Effector memory CD8-positive, alpha-beta T cell (primary cell): ENCODE measurements at regions not wholly inside any gene's neighbourhood (a gene's known extent, or its start where the extent isn't known, plus 50 kb on each side); places are given as distances from the start of the nearest gene placed in this dataset.
"Not testable (repeated sequence)": the region's sequence is repeated elsewhere in the genome, so short reads cannot be mapped to it uniquely, and the experiment has no call there.

Experiments
- ATAC-seq: fragments of 150-1000 bp; cut with Tn5 transposase; replicated peaks from 2 replicates; pipeline ENCODE4 v1.10.0; 2021; ENCODE audit warnings: mild to moderate bottlenecking, moderate library complexity
- DNase-seq, 3 experiments: peaks; one replicate each; pipeline ENCODE4 v3.0.0; 2021
- H3K27ac Mint-ChIP-seq, 2 donors: one replicate each; pipeline ENCODE4 v1.8.0; 2022; ENCODE audit warnings: mild to moderate bottlenecking in 2 of 2, mixed read lengths in 2 of 2, moderate library complexity in 2 of 2
- H3K27me3 Mint-ChIP-seq, 2 donors: one replicate each; pipeline ENCODE4 v1.8.0; 2022; ENCODE audit warnings: mixed read lengths in 2 of 2
- H3K36me3 Mint-ChIP-seq: one replicate; pipeline ENCODE4 v1.8.0; 2022; ENCODE audit warnings: mild to moderate bottlenecking, moderate library complexity, mixed read lengths; ENCODE audit not compliant: insufficient read depth
- H3K4me1 Mint-ChIP-seq, 2 donors: one replicate each; pipeline ENCODE4 v1.8.0; 2022; ENCODE audit warnings: low read depth in 2 of 2, mixed read lengths in 2 of 2
- H3K4me3 Mint-ChIP-seq, 2 donors: one replicate each; pipeline ENCODE4 v1.8.0; 2022; ENCODE audit warnings: mild to moderate bottlenecking in 2 of 2, mixed read lengths in 2 of 2, moderate library complexity in 2 of 2
- H3K9me3 Mint-ChIP-seq, 2 donors: one replicate each; pipeline ENCODE4 v1.8.0; 2022; ENCODE audit warnings: mixed read lengths in 2 of 2

- H3K4me1 Mint-ChIP-seq = no peaks in the 10 kb centered on the region
- DNase-seq (no peak), ATAC-seq (no peak)
- no peak overlapping the region for H3K27ac Mint-ChIP-seq
- no peaks in the 10 kb centered on the region for H3K27me3 Mint-ChIP-seq
- peaks cover 0 to 7% of the 10 kb centered on the region in 2 donors for H3K9me3 Mint-ChIP-seq
- H3K4me3 Mint-ChIP-seq = no peak overlapping the region
- H3K36me3 Mint-ChIP-seq = no peaks in the 10 kb centered on the region
Observed at GRCh38 chr5:2863675-2864433, 112.4 kb upstream of the IRX2 start.

- Mint-ChIP-seq H3K4me3 (no peak overlapping the region), H3K27ac (no peak overlapping the region), H3K27me3 (no peaks in the 10 kb centered on the region), H3K9me3 (peaks cover 0 to 7% of the 10 kb centered on the region in 2 donors), H3K36me3 (no peaks in the 10 kb centered on the region), H3K4me1 (no peaks in the 10 kb centered on the region)
- DNase-seq (no peak), ATAC-seq (no peak)
Observed at GRCh38 chr5:2863133-2863532, 111.7 kb upstream of the IRX2 start.

- not testable (repeated sequence) for DNase-seq, H3K27ac Mint-ChIP-seq, H3K27me3 Mint-ChIP-seq, H3K9me3 Mint-ChIP-seq, ATAC-seq, H3K4me3 Mint-ChIP-seq, H3K4me1 Mint-ChIP-seq, H3K36me3 Mint-ChIP-seq
Observed at GRCh38 chr5:2862176-2862575, 110.7 kb upstream of the IRX2 start.

GRCh38 chr5:2861605-2862004 lies 110.1 kb upstream of the IRX2 start:
- ATAC-seq (no peak), DNase-seq (no peak)
- Mint-ChIP-seq H3K27me3 (no peaks in the 10 kb centered on the region), H3K4me3 (no peak overlapping the region), H3K4me1 (no peaks in the 10 kb centered on the region), H3K36me3 (no peaks in the 10 kb centered on the region), H3K9me3 (peaks cover under 1 to 7% of the 10 kb centered on the region in 2 donors), H3K27ac (no peak overlapping the region)

- DNase-seq (no peak), ATAC-seq (no peak)
- H3K4me3 Mint-ChIP-seq = no peak overlapping the region
- no peaks in the 10 kb centered on the region for H3K27me3 Mint-ChIP-seq
- no peak overlapping the region for H3K27ac Mint-ChIP-seq
- no peaks in the 10 kb centered on the region for H3K36me3 Mint-ChIP-seq
- peaks cover 6 to 7% of the 10 kb centered on the region in 2 donors for H3K9me3 Mint-ChIP-seq
- H3K4me1 Mint-ChIP-seq = no peaks in the 10 kb centered on the region
Observed at GRCh38 chr5:2860101-2860500, 108.6 kb upstream of the IRX2 start.

GRCh38 chr5:2857837-2858236 lies 106.4 kb upstream of the IRX2 start:
- no peak for DNase-seq
- H3K36me3 Mint-ChIP-seq = no peaks in the 10 kb centered on the region
- no peaks in the 10 kb centered on the region for H3K4me1 Mint-ChIP-seq
- no peak overlapping the region for H3K4me3 Mint-ChIP-seq
- no peak overlapping the region for H3K27ac Mint-ChIP-seq
- no peaks in the 10 kb centered on the region for H3K27me3 Mint-ChIP-seq
- H3K9me3 Mint-ChIP-seq = peaks cover 3 to 13% of the 10 kb centered on the region in 2 donors
- ATAC-seq = no peak

- no peaks in the 10 kb centered on the region for H3K27me3 Mint-ChIP-seq
- H3K4me1 Mint-ChIP-seq = no peaks in the 10 kb centered on the region
- no peak for ATAC-seq
- no peak for DNase-seq
- H3K4me3 Mint-ChIP-seq = no peak overlapping the region
- H3K27ac Mint-ChIP-seq = no peak overlapping the region
- H3K36me3 Mint-ChIP-seq = no peaks in the 10 kb centered on the region
- peaks cover 0 to 13% of the 10 kb centered on the region in 2 donors for H3K9me3 Mint-ChIP-seq
Observed at GRCh38 chr5:2856206-2856605, 104.7 kb upstream of the IRX2 start.

GRCh38 chr5:2852446-2852845 lies 101.0 kb upstream of the IRX2 start:
- Mint-ChIP-seq H3K9me3 (peaks cover 3 to 13% of the 10 kb centered on the region in 2 donors), H3K4me1 (no peaks in the 10 kb centered on the region), H3K27ac (no peak overlapping the region), H3K36me3 (no peaks in the 10 kb centered on the region), H3K4me3 (no peak overlapping the region), H3K27me3 (no peaks in the 10 kb centered on the region)
- DNase-seq (no peak), ATAC-seq (no peak)

GRCh38 chr5:2851895-2852294 lies 100.4 kb upstream of the IRX2 start:
- H3K4me3 Mint-ChIP-seq = no peak overlapping the region
- H3K36me3 Mint-ChIP-seq = no peaks in the 10 kb centered on the region
- no peak overlapping the region for H3K27ac Mint-ChIP-seq
- no peaks in the 10 kb centered on the region for H3K27me3 Mint-ChIP-seq
- DNase-seq = no peak
- H3K4me1 Mint-ChIP-seq = no peaks in the 10 kb centered on the region
- peaks cover 3 to 13% of the 10 kb centered on the region in 2 donors for H3K9me3 Mint-ChIP-seq
- ATAC-seq = no peak

GRCh38 chr5:2849429-2849828 lies 98.0 kb upstream of the IRX2 start:
- no peaks in the 10 kb centered on the region for H3K36me3 Mint-ChIP-seq
- no peak overlapping the region for H3K4me3 Mint-ChIP-seq
- peaks cover 8 to 19% of the 10 kb centered on the region in 2 donors for H3K9me3 Mint-ChIP-seq
- ATAC-seq (no peak), DNase-seq (no peak)
- H3K27me3 Mint-ChIP-seq = no peaks in the 10 kb centered on the region
- H3K27ac Mint-ChIP-seq = no peak overlapping the region
- no peaks in the 10 kb centered on the region for H3K4me1 Mint-ChIP-seq

- Mint-ChIP-seq H3K27ac (no peak overlapping the region), H3K9me3 (peaks cover 8 to 18% of the 10 kb centered on the region in 2 donors), H3K27me3 (no peaks in the 10 kb centered on the region), H3K4me3 (no peak overlapping the region), H3K36me3 (no peaks in the 10 kb centered on the region), H3K4me1 (no peaks in the 10 kb centered on the region)
- DNase-seq (no peak), ATAC-seq (no peak)
Observed at GRCh38 chr5:2848619-2849018, 97.1 kb upstream of the IRX2 start.

- no peaks in the 10 kb centered on the region for H3K36me3 Mint-ChIP-seq
- no peaks in the 10 kb centered on the region for H3K4me1 Mint-ChIP-seq
- DNase-seq (no peak), ATAC-seq (no peak)
- no peaks in the 10 kb centered on the region for H3K27me3 Mint-ChIP-seq
- H3K27ac Mint-ChIP-seq = no peak overlapping the region
- no peak overlapping the region for H3K4me3 Mint-ChIP-seq
- H3K9me3 Mint-ChIP-seq = peaks cover 8 to 13% of the 10 kb centered on the region in 2 donors
Observed at GRCh38 chr5:2847608-2848007, 96.1 kb upstream of the IRX2 start.

GRCh38 chr5:2841208-2841607 lies 89.7 kb upstream of the IRX2 start:
- no peak overlapping the region for H3K27ac Mint-ChIP-seq
- no peaks in the 10 kb centered on the region for H3K4me1 Mint-ChIP-seq
- H3K36me3 Mint-ChIP-seq = no peaks in the 10 kb centered on the region
- H3K4me3 Mint-ChIP-seq = no peak overlapping the region
- H3K27me3 Mint-ChIP-seq = no peaks in the 10 kb centered on the region
- H3K9me3 Mint-ChIP-seq = peaks cover 5 to 21% of the 10 kb centered on the region in 2 donors
- DNase-seq (no peak), ATAC-seq (no peak)

- ATAC-seq (no peak), DNase-seq (no peak)
- no peak overlapping the region for H3K27ac Mint-ChIP-seq
- no peaks in the 10 kb centered on the region for H3K27me3 Mint-ChIP-seq
- no peak overlapping the region for H3K4me3 Mint-ChIP-seq
- H3K9me3 Mint-ChIP-seq = peaks cover 2 to 16% of the 10 kb centered on the region in 2 donors
- H3K4me1 Mint-ChIP-seq = no peaks in the 10 kb centered on the region
- no peaks in the 10 kb centered on the region for H3K36me3 Mint-ChIP-seq
Observed at GRCh38 chr5:2840372-2840915, 89.0 kb upstream of the IRX2 start.
